Esophagus (tissue), 2 donors: ENCODE measurements at regions not wholly inside any gene's neighbourhood (a gene's known extent, or its start where the extent isn't known, plus 50 kb on each side); places are given as distances from the start of the nearest gene placed in this dataset.
A peak's percentile ranks its signal among the peaks of the same experiment; 100 is the strongest.

Source experiments
- H3K27ac ChIP-seq, 2 donors: one replicate each; pipeline ENCODE4 v1.5.1; 2013; ENCODE audit warnings: low read depth in 2 of 2, mild to moderate bottlenecking in 2 of 2, inconsistent platforms in 1 of 2, low read length in 1 of 2, moderate library complexity in 1 of 2
- H3K27me3 ChIP-seq, 2 donors: one replicate each; pipeline ENCODE4 v1.6.1; 2013; ENCODE audit warnings: low read length in 2 of 2, control low read depth in 1 of 2, mild to moderate bottlenecking in 1 of 2; ENCODE audit not compliant: insufficient read depth in 2 of 2, control insufficient read depth in 1 of 2
- H3K36me3 ChIP-seq, 2 donors: one replicate each; pipeline ENCODE4 v1.6.1; 2013; ENCODE audit warnings: low read length in 1 of 2; ENCODE audit not compliant: control insufficient read depth in 2 of 2, insufficient read depth in 2 of 2
- H3K4me1 ChIP-seq, 2 donors: one replicate each; pipeline ENCODE4 v1.6.1; 2013; ENCODE audit warnings: low read length in 1 of 2; ENCODE audit not compliant: control insufficient read depth in 2 of 2, insufficient read depth in 2 of 2
- H3K4me3 ChIP-seq, 2 donors: one replicate each; pipeline ENCODE4 v1.5.1; 2013; ENCODE audit warnings: low read length in 2 of 2, mild to moderate bottlenecking in 2 of 2, low read depth in 1 of 2, moderate library complexity in 1 of 2
- H3K9me3 ChIP-seq, 2 donors: one replicate each; pipeline ENCODE4 v1.6.1; 2013; ENCODE audit warnings: mild to moderate bottlenecking in 2 of 2, low read depth in 1 of 2, low read length in 1 of 2, moderate library complexity in 1 of 2; ENCODE audit not compliant: control insufficient read depth in 2 of 2, insufficient read depth in 1 of 2
- WGBS, 2 donors: extraction: QIAGEN DNeasy Blood & Tissue Kit; methylation state at CpG; one replicate each; pipeline ENCODE4 v1.1.7; 2013; 5-methylcytosine and 5-hydroxymethylcytosine counted together
- donor health status: healthy with polysubstance abuse.
- donor health status: Bipolar disorder and iron deficiency.

- 90 to 95% methylated on average over 4 of the region's 4 CpGs for WGBS, 2 donors
- Histone ChIP-seq H3K27ac (no peak overlapping the region), H3K4me3 (no peak overlapping the region), H3K36me3 (peaks cover 0 to 11% of the 10 kb centered on the region in 2 donors), H3K4me1 (no peaks in the 10 kb centered on the region), H3K9me3 (no peaks in the 10 kb centered on the region), H3K27me3 (no peaks in the 10 kb centered on the region)
Measured at GRCh38 chr1:232493869-232494268, 136.1 kb downstream of the SIPA1L2 start.

GRCh38 chr1:232489256-232489655 lies 140.7 kb downstream of the SIPA1L2 start:
- H3K4me3 ChIP-seq, result no peak overlapping the region
- H3K4me1 ChIP-seq, result peaks cover 2 to 5% of the 10 kb centered on the region in 2 donors
- no peak overlapping the region for H3K27ac ChIP-seq
- H3K9me3 ChIP-seq, result no peaks in the 10 kb centered on the region
- no peaks in the 10 kb centered on the region for H3K27me3 ChIP-seq
- H3K36me3 ChIP-seq, result peaks cover 0 to 18% of the 10 kb centered on the region in 2 donors
- WGBS, 2 donors, result 97 to 98% methylated on average over 4 of the region's 4 CpGs

GRCh38 chr1:232487236-232487635 lies 142.7 kb downstream of the SIPA1L2 start:
- Histone ChIP-seq H3K9me3 (no peaks in the 10 kb centered on the region), H3K27me3 (no peaks in the 10 kb centered on the region), H3K27ac (no peak overlapping the region), H3K4me3 (no peak overlapping the region), H3K4me1 (peaks cover 2 to 5% of the 10 kb centered on the region in 2 donors), H3K36me3 (peaks cover 0 to 14% of the 10 kb centered on the region in 2 donors)
- WGBS, 2 donors, result 71 to 72% methylated on average over 3 of the region's 3 CpGs

GRCh38 chr1:232486454-232487207 lies 143.3 kb downstream of the SIPA1L2 start:
- Histone ChIP-seq H3K9me3 (no peaks in the 10 kb centered on the region), H3K4me1 (peaks cover 2 to 5% of the 10 kb centered on the region in 2 donors), H3K4me3 (no peak overlapping the region), H3K27me3 (no peaks in the 10 kb centered on the region), H3K36me3 (peaks cover 0 to 14% of the 10 kb centered on the region in 2 donors), H3K27ac (peak overlapping the region; percentile 34 to 47)
- 68 to 69% methylated on average over 2 of the region's 2 CpGs for WGBS, 2 donors

- Histone ChIP-seq H3K4me3 (no peak overlapping the region), H3K4me1 (peaks cover 2 to 5% of the 10 kb centered on the region in 2 donors), H3K27ac (peak overlapping the region in 1 of 2 donors; percentile 47), H3K9me3 (no peaks in the 10 kb centered on the region), H3K27me3 (no peaks in the 10 kb centered on the region), H3K36me3 (peaks cover 0 to 14% of the 10 kb centered on the region in 2 donors)
- WGBS, 2 donors, result 83 to 89% methylated on average over 5 of the region's 5 CpGs
Measured at GRCh38 chr1:232486006-232486405, 143.9 kb downstream of the SIPA1L2 start.

GRCh38 chr1:232484856-232485255 lies 145.1 kb downstream of the SIPA1L2 start:
- Histone ChIP-seq H3K4me3 (no peak overlapping the region), H3K9me3 (no peaks in the 10 kb centered on the region), H3K4me1 (peaks cover 2 to 5% of the 10 kb centered on the region in 2 donors), H3K27me3 (no peaks in the 10 kb centered on the region), H3K27ac (no peak overlapping the region), H3K36me3 (peaks cover 0 to 13% of the 10 kb centered on the region in 2 donors)
- WGBS, 2 donors, result 86 to 90% methylated on average over 3 of the region's 3 CpGs

- no peaks in the 10 kb centered on the region for H3K27me3 ChIP-seq
- WGBS, 2 donors, result 79 to 80% methylated on average over 4 of the region's 4 CpGs
- H3K9me3 ChIP-seq, result no peaks in the 10 kb centered on the region
- peaks cover 2 to 5% of the 10 kb centered on the region in 2 donors for H3K4me1 ChIP-seq
- peaks cover 0 to 14% of the 10 kb centered on the region in 2 donors for H3K36me3 ChIP-seq
- no peak overlapping the region for H3K27ac ChIP-seq
- no peak overlapping the region for H3K4me3 ChIP-seq
Measured at GRCh38 chr1:232483826-232484225, 146.1 kb downstream of the SIPA1L2 start.

GRCh38 chr1:232481091-232481490 lies 148.8 kb downstream of the SIPA1L2 start:
- Histone ChIP-seq H3K36me3 (peaks cover 0 to 10% of the 10 kb centered on the region in 2 donors), H3K4me1 (peaks cover 2 to 4% of the 10 kb centered on the region in 2 donors), H3K27me3 (no peaks in the 10 kb centered on the region), H3K9me3 (no peaks in the 10 kb centered on the region), H3K4me3 (no peak overlapping the region), H3K27ac (no peak overlapping the region)
- 90 to 96% methylated on average over 5 of the region's 5 CpGs for WGBS, 2 donors

- peaks cover 0 to 6% of the 10 kb centered on the region in 2 donors for H3K36me3 ChIP-seq
- no peaks in the 10 kb centered on the region for H3K9me3 ChIP-seq
- no peak overlapping the region for H3K27ac ChIP-seq
- H3K4me3 ChIP-seq, result no peak overlapping the region
- 67 to 69% methylated on average over 6 of the region's 6 CpGs for WGBS, 2 donors
- no peaks in the 10 kb centered on the region for H3K4me1 ChIP-seq
- no peaks in the 10 kb centered on the region for H3K27me3 ChIP-seq
Measured at GRCh38 chr1:232477728-232478127, 152.2 kb downstream of the SIPA1L2 start.

- Histone ChIP-seq H3K9me3 (no peaks in the 10 kb centered on the region), H3K27ac (no peak overlapping the region), H3K4me1 (no peaks in the 10 kb centered on the region), H3K4me3 (no peak overlapping the region), H3K36me3 (peaks cover 0 to 2% of the 10 kb centered on the region in 2 donors), H3K27me3 (no peaks in the 10 kb centered on the region)
- 68 to 77% methylated on average over 2 of the region's 2 CpGs for WGBS, 2 donors
Measured at GRCh38 chr1:232476538-232476950, 153.4 kb downstream of the SIPA1L2 start.
